Esophagus squamous epithelium (tissue), 4 donors: ENCODE measurements at regions not wholly inside any gene's neighbourhood (a gene's known extent, or its start where the extent isn't known, plus 50 kb on each side); places are given as distances from the start of the nearest gene placed in this dataset.
A peak's percentile ranks its signal among the peaks of the same experiment; 100 is the strongest.
"Not testable (repeated sequence)": the region's sequence is repeated elsewhere in the genome, so short reads cannot be mapped to it uniquely, and the experiment has no call there.

Source experiments
- CTCF ChIP-seq, 6 experiments: fragments of 450-650 bp in 4 of 6; fragments of 200-600 bp in 2 of 6; sonication (generic) in 2 of 6; IDR thresholded peaks; one replicate each; pipeline ENCODE4 v1.5.1; 2016 to 2019; ENCODE audit warnings: antibody characterized with exemption in 6 of 6, mild to moderate bottlenecking in 4 of 6, moderate library complexity in 4 of 6
- POLR2A ChIP-seq, 4 donors: fragments of 450-650 bp; IDR thresholded peaks; one replicate each; pipeline ENCODE4 v1.6.1; 2017; ENCODE audit warnings: antibody characterized with exemption in 4 of 4, mild to moderate bottlenecking in 4 of 4, moderate library complexity in 3 of 4

GRCh38 chr7:128608678-128609421 is 63.2 kb upstream of the GARIN1A start:
- peak; percentile 28 to 69 (median 57) for TF ChIP-seq CTCF (IDR thresholded peaks at IDR 0.05)
- not testable (repeated sequence) for TF ChIP-seq POLR2A (IDR thresholded peaks at IDR 0.05)
